ENCODE measurements at regions not wholly inside any gene's neighbourhood (a gene's known extent, or its start where the extent isn't known, plus 50 kb on each side); places are given as distances from the start of the nearest gene placed in this dataset.

- H3K4me1 Mint-ChIP-seq: no peaks in the 10 kb centered on the region
- CTCF ChIA-PET: no interaction called here
- H3K4me3 Mint-ChIP-seq: no peak overlapping the region
Measured at GRCh38 chr1:194730304-194730703, 1543.9 kb upstream of the B3GALT2 start.

GRCh38 chr1:194723067-194723466, 1536.7 kb upstream of the B3GALT2 start:
- ChIA-PET POLR2A (no interaction called here), CTCF (no interaction called here)
- H3K27me3 Mint-ChIP-seq: no peaks in the 10 kb centered on the region
- no peaks in the 10 kb centered on the region for H3K9me3 Mint-ChIP-seq
- no peak for DNase-seq
- H3K4me1 Mint-ChIP-seq: no peaks in the 10 kb centered on the region
- H3K27ac Mint-ChIP-seq: no peak overlapping the region
- no peaks in the 10 kb centered on the region for H3K36me3 Mint-ChIP-seq (ENCODE audit: low read depth)
- no peak overlapping the region for H3K4me3 Mint-ChIP-seq

More at GRCh38 chr1:194730304-194730703, 1543.9 kb upstream of the B3GALT2 start:
- no peak for DNase-seq
- Mint-ChIP-seq H3K9me3 (no peaks in the 10 kb centered on the region), H3K36me3 (ENCODE audit: low read depth) (no peaks in the 10 kb centered on the region), H3K27me3 (no peaks in the 10 kb centered on the region), H3K27ac (no peak overlapping the region)
- POLR2A ChIA-PET: no interaction called here

- Mint-ChIP-seq H3K4me1 (no peaks in the 10 kb centered on the region), H3K4me3 (no peak overlapping the region), H3K27me3 (no peaks in the 10 kb centered on the region), H3K27ac (no peak overlapping the region), H3K9me3 (no peaks in the 10 kb centered on the region), H3K36me3 (ENCODE audit: low read depth) (no peaks in the 10 kb centered on the region)
- CTCF ChIA-PET: no interaction called here
- no peak for DNase-seq
- POLR2A ChIA-PET: no interaction called here
Measured at GRCh38 chr1:194717941-194718340, 1531.5 kb upstream of the B3GALT2 start.

- DNase-seq: no peak
- Mint-ChIP-seq H3K36me3 (ENCODE audit: low read depth) (no peaks in the 10 kb centered on the region), H3K4me1 (no peaks in the 10 kb centered on the region), H3K27me3 (no peaks in the 10 kb centered on the region), H3K27ac (no peak overlapping the region), H3K4me3 (no peak overlapping the region), H3K9me3 (no peaks in the 10 kb centered on the region)
- POLR2A ChIA-PET: no interaction called here
- CTCF ChIA-PET: no interaction called here
Measured at GRCh38 chr1:194717334-194717733, 1530.9 kb upstream of the B3GALT2 start.

- Mint-ChIP-seq H3K9me3 (no peaks in the 10 kb centered on the region), H3K27ac (no peak overlapping the region), H3K4me3 (no peak overlapping the region), H3K27me3 (no peaks in the 10 kb centered on the region), H3K36me3 (ENCODE audit: low read depth) (no peaks in the 10 kb centered on the region), H3K4me1 (no peaks in the 10 kb centered on the region)
- POLR2A ChIA-PET: no interaction called here
- CTCF ChIA-PET: no interaction called here
- DNase-seq: no peak
Measured at GRCh38 chr1:194710671-194711070, 1524.3 kb upstream of the B3GALT2 start.

GRCh38 chr1:194709439-194709838, 1523.0 kb upstream of the B3GALT2 start:
- POLR2A ChIA-PET: no interaction called here
- H3K9me3 Mint-ChIP-seq: no peaks in the 10 kb centered on the region

GRCh38 chr1:194707074-194707473, 1520.7 kb upstream of the B3GALT2 start:
- POLR2A ChIA-PET: no interaction called here
- no peak for DNase-seq
- CTCF ChIA-PET: no interaction called here
- H3K4me3 Mint-ChIP-seq: no peak overlapping the region
- H3K27me3 Mint-ChIP-seq: no peaks in the 10 kb centered on the region
- H3K36me3 Mint-ChIP-seq (ENCODE audit: low read depth): no peaks in the 10 kb centered on the region
- no peaks in the 10 kb centered on the region for H3K4me1 Mint-ChIP-seq
- H3K9me3 Mint-ChIP-seq: no peaks in the 10 kb centered on the region
- no peak overlapping the region for H3K27ac Mint-ChIP-seq

More at GRCh38 chr1:194709439-194709838, 1523.0 kb upstream of the B3GALT2 start:
- Mint-ChIP-seq H3K4me1 (no peaks in the 10 kb centered on the region), H3K36me3 (ENCODE audit: low read depth) (no peaks in the 10 kb centered on the region), H3K4me3 (no peak overlapping the region), H3K27me3 (no peaks in the 10 kb centered on the region), H3K27ac (no peak overlapping the region)
- CTCF ChIA-PET: no interaction called here
- DNase-seq: no peak

GRCh38 chr1:194705123-194705854, 1518.9 kb upstream of the B3GALT2 start:
- ChIA-PET CTCF (no interaction called here), POLR2A (no interaction called here)
- no peaks in the 10 kb centered on the region for H3K36me3 Mint-ChIP-seq (ENCODE audit: low read depth)
- no peaks in the 10 kb centered on the region for H3K27me3 Mint-ChIP-seq
- no peak overlapping the region for H3K27ac Mint-ChIP-seq
- no peak for DNase-seq
- no peaks in the 10 kb centered on the region for H3K4me1 Mint-ChIP-seq
- no peaks in the 10 kb centered on the region for H3K9me3 Mint-ChIP-seq
- no peak overlapping the region for H3K4me3 Mint-ChIP-seq

- H3K27ac Mint-ChIP-seq: no peak overlapping the region
- DNase-seq: no peak
- no peaks in the 10 kb centered on the region for H3K9me3 Mint-ChIP-seq
- ChIA-PET POLR2A (no interaction called here), CTCF (no interaction called here)
- H3K4me3 Mint-ChIP-seq: no peak overlapping the region
- H3K36me3 Mint-ChIP-seq (ENCODE audit: low read depth): no peaks in the 10 kb centered on the region
- no peaks in the 10 kb centered on the region for H3K4me1 Mint-ChIP-seq
- no peaks in the 10 kb centered on the region for H3K27me3 Mint-ChIP-seq
Measured at GRCh38 chr1:194698908-194699318, 1512.5 kb upstream of the B3GALT2 start.

- Mint-ChIP-seq H3K27me3 (no peaks in the 10 kb centered on the region), H3K4me3 (no peak overlapping the region), H3K36me3 (ENCODE audit: low read depth) (no peaks in the 10 kb centered on the region), H3K4me1 (no peaks in the 10 kb centered on the region), H3K9me3 (no peaks in the 10 kb centered on the region), H3K27ac (no peak overlapping the region)
- POLR2A ChIA-PET: no interaction called here
- DNase-seq: no peak
- CTCF ChIA-PET: no interaction called here
Measured at GRCh38 chr1:194693244-194693643, 1506.8 kb upstream of the B3GALT2 start.

GRCh38 chr1:194684636-194685035, 1498.2 kb upstream of the B3GALT2 start:
- Mint-ChIP-seq H3K4me1 (no peaks in the 10 kb centered on the region), H3K4me3 (no peak overlapping the region), H3K27me3 (no peaks in the 10 kb centered on the region), H3K27ac (no peak overlapping the region), H3K36me3 (ENCODE audit: low read depth) (no peaks in the 10 kb centered on the region), H3K9me3 (peaks cover 5% of the 10 kb centered on the region)
- no peak for DNase-seq
- POLR2A ChIA-PET: no interaction called here
- CTCF ChIA-PET: no interaction called here

GRCh38 chr1:194658090-194658439, 1471.7 kb upstream of the B3GALT2 start:
- H3K27ac Mint-ChIP-seq: no peak overlapping the region
- H3K9me3 Mint-ChIP-seq: peaks cover 2% of the 10 kb centered on the region
- no peaks in the 10 kb centered on the region for H3K36me3 Mint-ChIP-seq (ENCODE audit: low read depth)
- ChIA-PET POLR2A (no interaction called here), CTCF (no interaction called here)
- H3K4me1 Mint-ChIP-seq: no peaks in the 10 kb centered on the region
- DNase-seq: no peak
- no peak overlapping the region for H3K4me3 Mint-ChIP-seq
- no peaks in the 10 kb centered on the region for H3K27me3 Mint-ChIP-seq

- CTCF ChIA-PET: no interaction called here
- Mint-ChIP-seq H3K36me3 (ENCODE audit: low read depth) (no peaks in the 10 kb centered on the region), H3K9me3 (no peaks in the 10 kb centered on the region), H3K4me3 (no peak overlapping the region), H3K4me1 (no peaks in the 10 kb centered on the region), H3K27me3 (no peaks in the 10 kb centered on the region), H3K27ac (no peak overlapping the region)
- no peak for DNase-seq
- POLR2A ChIA-PET: no interaction called here
Measured at GRCh38 chr1:194654956-194655355, 1468.5 kb upstream of the B3GALT2 start.

- Mint-ChIP-seq H3K27ac (no peak overlapping the region), H3K27me3 (no peaks in the 10 kb centered on the region), H3K4me3 (no peak overlapping the region), H3K36me3 (ENCODE audit: low read depth) (no peaks in the 10 kb centered on the region), H3K4me1 (no peaks in the 10 kb centered on the region), H3K9me3 (no peaks in the 10 kb centered on the region)
- POLR2A ChIA-PET: no interaction called here
- CTCF ChIA-PET: no interaction called here
- no peak for DNase-seq
Measured at GRCh38 chr1:194653385-194653784, 1467.0 kb upstream of the B3GALT2 start.
